Activated CD4-positive, alpha-beta T cell treated with anti-CD3 and anti-CD28 coated beads, Interleukin-2, amount 10 ng/mL, durations not matched to agents 24 days and 14 days (primary cell): ENCODE measurements at regions not wholly inside any gene's neighbourhood (a gene's known extent, or its start where the extent isn't known, plus 50 kb on each side); places are given as distances from the start of the nearest gene placed in this dataset.
"Not testable (repeated sequence)": the region's sequence is repeated elsewhere in the genome, so short reads cannot be mapped to it uniquely, and the experiment has no call there.

Experiments
- DNase-seq: peaks from one replicate; pipeline ENCODE4 v3.0.0; 2022
- H3K27ac Mint-ChIP-seq: one replicate; pipeline ENCODE4 v1.8.0; 2022; ENCODE audit warnings: mild to moderate bottlenecking, mixed read lengths
- H3K27me3 Mint-ChIP-seq: one replicate; pipeline ENCODE4 v1.8.0; 2022; ENCODE audit warnings: mixed read lengths
- H3K36me3 Mint-ChIP-seq: one replicate; pipeline ENCODE4 v1.8.0; 2022; ENCODE audit warnings: low read depth, mild to moderate bottlenecking, mixed read lengths
- H3K4me1 Mint-ChIP-seq: one replicate; pipeline ENCODE4 v1.8.0; 2021; ENCODE audit warnings: mixed read lengths
- H3K4me3 Mint-ChIP-seq: one replicate; pipeline ENCODE4 v1.8.0; 2022; ENCODE audit warnings: mild to moderate bottlenecking, moderate library complexity, mixed read lengths
- H3K9me3 Mint-ChIP-seq: one replicate; pipeline ENCODE4 v1.8.0; 2021; ENCODE audit warnings: mixed read lengths
- intact Hi-C: fragments of 100-400 bp; cut with micrococcal nuclease; formaldehyde crosslinking; loops from one replicate; pipeline ENCODE4 v1.15.1; 2023

DNA sequence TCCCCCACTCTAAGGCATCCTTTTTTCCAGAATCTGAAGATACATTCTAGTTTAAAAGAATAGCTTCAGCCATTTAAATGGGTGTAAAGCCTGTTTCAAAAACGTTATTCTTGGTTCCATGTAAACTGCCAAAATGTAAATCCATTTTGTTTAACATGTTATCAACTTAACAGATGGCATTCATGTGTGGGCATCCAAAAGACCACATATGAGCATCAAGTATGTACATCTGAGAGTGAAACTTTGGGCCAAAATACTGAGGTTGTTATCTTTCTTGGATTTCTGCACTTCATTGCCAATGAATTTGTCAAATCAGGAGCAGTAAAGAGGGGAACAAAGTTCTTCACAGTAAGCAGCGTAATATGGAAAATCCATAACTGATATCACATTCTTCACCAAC, 395.4 kb downstream of the ZNF804A start:
- H3K36me3 Mint-ChIP-seq, result no peaks in the 10 kb centered on the region
- H3K4me1 Mint-ChIP-seq, result no peaks in the 10 kb centered on the region
- H3K4me3 Mint-ChIP-seq, result no peak overlapping the region
- H3K9me3 Mint-ChIP-seq, result no peaks in the 10 kb centered on the region
- intact Hi-C loops, result no loop called here
- no peak for DNase-seq
- no peaks in the 10 kb centered on the region for H3K27me3 Mint-ChIP-seq
- no peak overlapping the region for H3K27ac Mint-ChIP-seq

DNA sequence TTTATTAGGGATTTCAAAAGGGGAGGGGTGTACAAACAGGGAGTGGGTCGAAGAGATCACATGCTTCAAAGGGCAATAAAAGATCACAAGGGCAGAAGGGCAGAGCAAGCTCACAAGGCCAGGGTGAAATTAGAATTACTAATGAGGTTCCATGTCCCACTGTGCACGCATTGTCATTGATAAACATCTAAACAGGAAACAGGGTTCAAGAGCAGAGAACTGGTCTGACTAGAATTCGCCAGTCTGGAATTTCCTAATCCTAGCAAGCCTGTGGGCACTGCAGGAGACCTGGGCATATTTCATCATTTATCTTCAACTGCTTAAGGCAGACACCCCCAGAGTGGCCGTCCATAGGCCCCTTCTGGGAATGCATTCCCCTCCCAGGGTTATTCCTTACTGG, 408.2 kb downstream of the ZNF804A start:
- intact Hi-C loops, result no loop called here
- DNase-seq, result no peak
- Mint-ChIP-seq H3K4me3 (no peak overlapping the region), H3K27ac (no peak overlapping the region), H3K4me1 (no peaks in the 10 kb centered on the region), H3K9me3 (peaks cover 9% of the 10 kb centered on the region), H3K36me3 (no peaks in the 10 kb centered on the region), H3K27me3 (no peaks in the 10 kb centered on the region)

DNA sequence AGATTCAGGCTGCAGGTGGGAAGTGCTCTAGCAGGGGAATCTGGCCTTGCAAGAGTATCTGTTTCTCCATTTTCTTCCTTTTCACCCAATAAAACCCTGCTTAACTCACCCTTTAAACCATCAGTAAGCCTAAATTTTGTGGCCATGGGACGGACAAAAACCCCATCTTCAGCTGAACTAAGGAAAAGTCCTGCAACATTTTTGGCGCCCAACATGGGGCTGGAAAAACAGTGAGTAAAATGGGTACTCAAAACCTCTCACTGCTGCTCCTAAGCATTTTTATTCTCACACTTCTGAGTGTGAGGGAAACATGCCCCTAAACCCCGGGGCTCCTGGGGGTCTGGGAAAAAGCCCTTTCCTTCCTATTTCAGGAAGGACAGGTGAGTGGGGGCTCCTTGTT, 414.3 kb downstream of the ZNF804A start:
- Mint-ChIP-seq H3K27ac (no peak overlapping the region), H3K9me3 (peaks cover 15% of the 10 kb centered on the region), H3K27me3 (no peaks in the 10 kb centered on the region), H3K4me1 (no peaks in the 10 kb centered on the region), H3K36me3 (no peaks in the 10 kb centered on the region), H3K4me3 (no peak overlapping the region)
- no peak for DNase-seq
- intact Hi-C loops, result no loop called here

DNA sequence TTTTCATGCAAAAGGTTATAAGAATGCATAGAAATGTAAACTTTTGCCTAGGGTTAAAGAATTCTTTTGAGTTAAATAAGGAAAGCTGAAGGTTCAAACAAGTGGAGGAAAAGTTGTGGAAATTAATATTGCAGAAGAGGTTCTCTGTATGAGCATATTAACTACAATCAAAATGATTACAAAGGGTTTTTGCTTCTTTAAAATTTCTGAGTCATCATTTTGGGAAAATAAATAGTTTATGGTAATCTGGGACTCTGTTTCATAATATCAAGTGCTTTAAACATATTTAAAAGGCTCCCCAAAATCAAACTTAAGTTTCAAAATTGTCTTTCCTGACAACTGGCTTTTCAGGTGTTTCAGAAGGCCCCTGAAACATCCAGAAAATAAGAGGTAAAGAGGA, 415.7 kb downstream of the ZNF804A start:
- H3K27ac Mint-ChIP-seq, result no peak overlapping the region
- peaks cover 15% of the 10 kb centered on the region for H3K9me3 Mint-ChIP-seq
- no peaks in the 10 kb centered on the region for H3K27me3 Mint-ChIP-seq
- no peaks in the 10 kb centered on the region for H3K36me3 Mint-ChIP-seq
- DNase-seq, result no peak
- intact Hi-C loops, result no loop called here
- H3K4me3 Mint-ChIP-seq, result no peak overlapping the region
- no peaks in the 10 kb centered on the region for H3K4me1 Mint-ChIP-seq

DNA sequence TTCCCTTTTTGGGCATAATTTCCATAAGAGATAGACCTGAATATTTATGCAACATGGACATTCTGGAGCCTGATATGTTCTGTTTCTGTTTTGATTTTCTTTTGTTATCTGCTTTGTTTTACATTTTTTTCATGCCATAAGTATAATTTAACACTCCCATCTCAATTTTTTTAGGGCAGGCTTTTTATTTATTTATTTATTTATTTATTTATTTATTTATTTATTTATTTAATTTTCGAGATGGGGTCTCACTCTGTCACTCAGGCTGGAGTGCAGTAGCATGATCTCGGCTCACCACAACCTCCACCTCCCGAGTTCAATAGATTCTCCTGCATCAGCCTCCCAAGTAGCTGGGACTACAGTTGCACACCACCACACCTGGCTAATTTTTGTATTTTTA, 427.6 kb downstream of the ZNF804A start:
- DNase-seq, intact Hi-C loops, H3K27ac Mint-ChIP-seq, H3K36me3 Mint-ChIP-seq, H3K4me3 Mint-ChIP-seq, H3K4me1 Mint-ChIP-seq, H3K27me3 Mint-ChIP-seq: not testable (repeated sequence)
- H3K9me3 Mint-ChIP-seq, result peaks cover 14% of the 10 kb centered on the region

DNA sequence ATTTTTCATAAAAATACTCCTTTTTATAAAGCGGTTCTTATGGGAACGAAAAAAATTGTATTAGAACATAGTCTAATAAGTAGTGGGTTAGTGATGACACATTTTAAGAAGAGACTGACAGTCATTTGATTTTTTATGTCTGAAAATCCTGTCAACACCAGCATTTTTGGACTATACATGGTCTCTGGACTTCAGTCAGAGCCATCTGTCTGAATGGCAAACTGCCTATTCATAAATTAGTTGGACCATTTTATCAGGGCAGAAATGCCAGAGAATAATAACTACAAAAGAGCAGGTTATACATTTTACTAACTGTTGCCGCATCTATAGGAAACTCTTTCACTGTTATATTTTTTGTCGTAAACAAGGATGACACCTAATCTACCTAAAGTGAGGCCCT, 437.6 kb downstream of the ZNF804A start:
- Mint-ChIP-seq H3K36me3 (no peaks in the 10 kb centered on the region), H3K27ac (no peak overlapping the region), H3K9me3 (peaks cover 5% of the 10 kb centered on the region), H3K4me3 (no peak overlapping the region), H3K4me1 (no peaks in the 10 kb centered on the region), H3K27me3 (no peaks in the 10 kb centered on the region)
- no peak for DNase-seq
- intact Hi-C loops, result no loop called here

DNA sequence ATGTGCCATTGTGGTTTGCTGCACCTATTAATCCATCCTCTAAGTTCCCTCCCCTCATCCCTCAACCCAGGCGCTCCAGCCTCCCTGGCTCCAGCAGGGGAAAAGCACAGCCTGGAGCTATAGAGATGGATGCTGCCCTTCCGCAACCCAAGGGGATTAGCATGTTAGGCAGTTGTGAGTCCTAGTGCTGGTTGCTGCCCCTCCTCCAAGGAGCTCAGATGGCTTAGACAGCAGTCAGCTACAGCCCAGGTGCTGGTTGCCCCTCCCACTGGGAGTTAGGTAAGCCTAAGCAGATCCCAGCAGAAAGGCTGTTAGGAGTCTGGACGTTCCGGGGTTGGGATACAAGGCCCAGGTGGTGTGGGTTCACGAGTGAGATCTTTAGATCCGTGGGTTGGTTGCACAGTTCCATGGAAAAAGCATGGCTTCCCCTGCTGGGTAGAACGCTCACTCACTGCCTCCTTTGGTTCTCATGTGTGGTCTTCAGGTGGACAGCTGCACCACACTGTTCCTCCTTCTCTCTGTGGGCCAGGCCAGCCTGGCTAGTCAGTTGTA, 446.1 kb downstream of the ZNF804A start:
- Mint-ChIP-seq H3K27ac (no peak overlapping the region), H3K9me3 (peaks cover 2% of the 10 kb centered on the region), H3K4me3 (no peak overlapping the region), H3K4me1 (no peaks in the 10 kb centered on the region), H3K27me3 (no peaks in the 10 kb centered on the region), H3K36me3 (no peaks in the 10 kb centered on the region)
- intact Hi-C loops, result no loop called here
- DNase-seq, result no peak

DNA sequence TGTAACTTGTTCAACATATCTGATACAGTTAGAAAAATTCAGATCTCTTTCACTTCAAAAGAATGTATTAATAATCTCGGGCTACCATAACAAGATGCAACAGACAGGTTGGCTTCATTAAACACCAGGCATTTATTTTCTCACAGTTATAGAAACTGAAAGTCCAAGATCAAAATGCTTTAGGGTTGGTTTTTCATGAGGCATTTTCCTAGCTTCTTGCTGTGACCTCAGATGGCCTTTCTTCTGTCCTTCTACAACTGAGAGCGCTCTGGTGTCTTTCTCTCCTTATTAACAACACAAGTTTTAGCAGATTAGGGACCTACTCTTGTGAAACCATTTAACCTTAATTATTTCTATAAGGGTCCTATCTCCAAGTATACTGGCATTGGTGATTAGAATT, 452.5 kb downstream of the ZNF804A start:
- H3K4me3 Mint-ChIP-seq, result no peak overlapping the region
- no peaks in the 10 kb centered on the region for H3K9me3 Mint-ChIP-seq
- intact Hi-C loops, result no loop called here
- H3K36me3 Mint-ChIP-seq, result no peaks in the 10 kb centered on the region
- H3K27me3 Mint-ChIP-seq, result no peaks in the 10 kb centered on the region
- no peaks in the 10 kb centered on the region for H3K4me1 Mint-ChIP-seq
- no peak for DNase-seq
- no peak overlapping the region for H3K27ac Mint-ChIP-seq

DNA sequence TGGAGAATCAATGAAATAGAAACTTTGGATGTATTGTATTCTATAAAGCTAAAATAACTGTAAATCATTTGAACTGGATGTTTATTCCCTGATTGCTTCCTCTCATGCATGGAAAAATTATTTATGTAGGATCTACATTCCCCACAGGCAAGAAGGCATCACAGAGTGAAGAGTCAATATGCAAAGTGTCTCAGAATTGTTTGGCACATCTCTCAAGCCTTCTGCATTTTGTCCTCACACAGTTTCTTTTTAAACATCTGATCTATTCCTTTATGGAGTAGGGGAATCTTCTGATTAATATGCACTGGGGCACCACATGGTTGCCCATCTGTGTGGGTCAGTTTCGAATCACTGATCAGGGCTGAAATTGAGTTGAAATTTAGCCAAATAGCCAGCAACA, 465.4 kb downstream of the ZNF804A start:
- H3K4me3 Mint-ChIP-seq, result no peak overlapping the region
- peaks cover 7% of the 10 kb centered on the region for H3K9me3 Mint-ChIP-seq

DNA sequence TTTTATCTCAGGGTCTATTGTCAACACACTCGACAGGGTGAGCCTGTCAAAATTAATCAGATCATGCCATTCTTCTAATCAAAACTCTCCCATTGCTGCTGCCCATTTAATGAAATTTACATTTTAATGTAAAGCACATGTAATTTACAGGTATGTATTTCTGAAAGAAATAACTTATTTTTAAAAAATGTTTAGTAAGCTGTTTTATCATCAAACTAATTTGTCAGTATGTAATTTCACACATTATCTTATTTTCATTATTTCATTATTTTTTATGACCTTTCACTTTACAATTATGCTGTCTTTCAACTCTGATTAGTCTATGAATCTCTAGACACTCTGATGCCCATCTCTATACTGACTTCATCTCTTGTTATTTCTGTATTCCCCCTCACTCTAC, 467.8 kb downstream of the ZNF804A start:
- Mint-ChIP-seq H3K36me3 (no peaks in the 10 kb centered on the region), H3K9me3 (no peaks in the 10 kb centered on the region), H3K4me3 (no peak overlapping the region), H3K27me3 (no peaks in the 10 kb centered on the region), H3K27ac (no peak overlapping the region), H3K4me1 (no peaks in the 10 kb centered on the region)
- intact Hi-C loops, result no loop called here
- no peak for DNase-seq

More for the DNA sequence above, 465.4 kb downstream of the ZNF804A start:
- no peaks in the 10 kb centered on the region for H3K27me3 Mint-ChIP-seq
- intact Hi-C loops, result no loop called here
- H3K27ac Mint-ChIP-seq, result no peak overlapping the region
- no peaks in the 10 kb centered on the region for H3K36me3 Mint-ChIP-seq
- no peak for DNase-seq
- H3K4me1 Mint-ChIP-seq, result no peaks in the 10 kb centered on the region

DNA sequence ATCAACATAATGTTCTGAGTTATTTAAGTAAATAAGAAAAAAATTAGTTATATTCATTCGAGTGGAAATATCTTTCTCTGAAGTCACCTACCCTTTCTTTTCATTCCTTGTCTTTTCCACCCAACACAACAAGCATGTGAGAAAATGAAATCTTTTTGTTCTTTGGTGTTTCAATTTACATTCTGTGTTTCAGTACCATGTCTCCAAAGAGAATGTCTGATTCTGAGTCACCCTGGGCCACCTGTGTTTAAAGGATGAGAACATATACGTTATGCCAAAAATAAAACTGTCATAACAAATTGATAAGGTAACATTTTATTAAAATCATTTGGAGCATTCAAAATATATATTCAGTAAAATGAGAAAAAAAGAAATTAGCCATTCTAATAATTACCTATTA, 470.8 kb downstream of the ZNF804A start:
- no peaks in the 10 kb centered on the region for H3K4me1 Mint-ChIP-seq
- H3K27ac Mint-ChIP-seq, result no peak overlapping the region
- no peak overlapping the region for H3K4me3 Mint-ChIP-seq
- no peaks in the 10 kb centered on the region for H3K9me3 Mint-ChIP-seq
- H3K27me3 Mint-ChIP-seq, result no peaks in the 10 kb centered on the region
- no peak for DNase-seq
- intact Hi-C loops, result no loop called here
- no peaks in the 10 kb centered on the region for H3K36me3 Mint-ChIP-seq

DNA sequence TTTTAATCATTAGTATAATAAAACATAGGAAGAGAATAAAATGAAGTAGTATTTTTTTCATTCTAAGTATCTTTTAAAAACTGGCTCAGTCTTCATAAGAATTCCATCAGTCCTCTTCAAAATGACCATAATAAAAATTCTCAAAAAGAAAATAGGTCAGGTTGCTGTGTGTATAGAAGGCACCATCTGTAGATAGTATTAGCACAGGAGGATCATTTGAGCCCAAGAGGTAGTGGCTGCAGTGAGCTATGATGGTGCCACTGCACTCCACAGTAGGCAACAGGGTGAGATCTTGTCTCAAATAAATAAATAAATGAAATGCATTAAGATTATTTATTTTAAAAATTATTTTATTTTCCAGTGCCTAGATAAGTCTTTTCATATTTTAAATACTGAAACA, 475.8 kb downstream of the ZNF804A start:
- Mint-ChIP-seq H3K4me3 (no peak overlapping the region), H3K4me1 (no peaks in the 10 kb centered on the region), H3K27me3 (no peaks in the 10 kb centered on the region), H3K27ac (no peak overlapping the region), H3K9me3 (no peaks in the 10 kb centered on the region), H3K36me3 (no peaks in the 10 kb centered on the region)
- DNase-seq, result no peak
- intact Hi-C loops, result no loop called here

DNA sequence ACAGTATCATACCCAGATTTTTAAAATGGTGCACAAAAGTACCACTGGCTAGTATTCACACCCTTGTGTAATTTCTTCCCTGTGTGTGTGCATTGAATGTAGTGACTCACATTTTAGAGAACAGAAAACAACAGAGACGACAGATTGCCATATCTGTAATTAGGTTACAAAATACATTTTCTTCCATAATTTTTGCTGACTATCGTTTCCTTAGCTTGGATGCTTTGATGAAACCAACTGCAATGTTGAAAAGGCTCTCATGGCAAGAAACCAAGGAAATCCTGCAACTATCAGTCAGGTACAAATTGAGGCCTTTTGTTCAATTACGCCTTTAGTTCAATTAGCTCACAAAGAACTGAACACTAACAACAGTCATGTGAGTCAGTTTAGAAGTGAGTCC, 484.4 kb downstream of the ZNF804A start:
- Mint-ChIP-seq H3K9me3 (no peaks in the 10 kb centered on the region), H3K4me1 (no peaks in the 10 kb centered on the region), H3K4me3 (no peak overlapping the region), H3K36me3 (no peaks in the 10 kb centered on the region), H3K27me3 (no peaks in the 10 kb centered on the region), H3K27ac (no peak overlapping the region)
- no peak for DNase-seq
- intact Hi-C loops, result no loop called here

DNA sequence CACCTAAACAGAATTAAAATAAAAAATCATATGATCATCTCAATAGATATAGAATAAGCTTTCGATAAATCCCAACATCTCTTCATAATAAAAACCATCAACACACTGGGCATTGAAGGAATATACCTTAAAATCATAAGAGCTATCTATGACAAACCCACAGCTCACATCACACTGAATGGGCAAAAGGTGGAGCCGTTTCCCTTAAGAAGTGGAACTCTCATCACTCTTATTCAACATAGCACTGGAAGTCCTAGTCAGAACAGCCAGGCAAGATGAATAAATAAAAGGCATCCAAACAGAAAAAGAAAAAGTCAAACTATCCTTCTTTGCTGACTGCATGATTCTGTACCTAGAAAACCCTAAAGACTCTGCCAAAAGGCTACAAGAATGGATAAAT, 510.3 kb downstream of the ZNF804A start:
- DNase-seq, result no peak
- H3K27ac Mint-ChIP-seq, result no peak overlapping the region
- intact Hi-C loops, result no loop called here

DNA sequence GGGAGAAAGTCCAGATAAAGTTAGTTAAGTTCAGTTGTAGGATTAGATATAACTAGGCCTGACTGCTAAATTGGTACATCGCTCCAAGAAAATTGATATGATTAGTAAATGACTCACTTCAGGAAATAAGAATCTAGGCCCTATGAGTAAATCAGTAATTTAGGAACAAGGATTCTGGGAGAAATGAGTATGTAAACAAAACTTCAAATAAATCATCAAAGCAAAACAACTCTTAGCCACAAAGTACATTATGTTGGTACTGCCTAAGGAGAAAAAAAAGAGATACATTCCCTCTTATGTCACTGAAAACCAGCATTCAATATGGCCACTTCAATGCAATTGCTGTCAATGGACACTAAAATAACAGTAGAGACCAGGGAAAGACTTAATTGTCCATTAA, 529.1 kb downstream of the ZNF804A start:
- Mint-ChIP-seq H3K4me3 (no peak overlapping the region), H3K27ac (no peak overlapping the region), H3K9me3 (no peaks in the 10 kb centered on the region), H3K36me3 (no peaks in the 10 kb centered on the region), H3K27me3 (no peaks in the 10 kb centered on the region), H3K4me1 (no peaks in the 10 kb centered on the region)
- intact Hi-C loops, result no loop called here
- no peak for DNase-seq

More for the DNA sequence above, 510.3 kb downstream of the ZNF804A start:
- Mint-ChIP-seq H3K9me3 (no peaks in the 10 kb centered on the region), H3K27me3 (no peaks in the 10 kb centered on the region), H3K4me3 (no peak overlapping the region), H3K36me3 (no peaks in the 10 kb centered on the region), H3K4me1 (no peaks in the 10 kb centered on the region)
